ENCODE measurements at regions not wholly inside any gene's neighbourhood (a gene's known extent, or its start where the extent isn't known, plus 50 kb on each side); places are given as distances from the start of the nearest gene placed in this dataset.

- DNase-seq, result no peak
These were observed 108.1 kb downstream of the RBM43 start for GRCh38 chr2:151153601-151154000.

GRCh38 chr2:151150331-151151320 lies 111.0 kb downstream of the RBM43 start:
- DNase-seq, result no peak

- DNase-seq, result no peak
These were observed 123.2 kb downstream of the RBM43 start for GRCh38 chr2:151138507-151138906.

GRCh38 chr2:151137526-151137925 lies 124.1 kb downstream of the RBM43 start:
- DNase-seq, result no peak

- DNase-seq, result no peak
These were observed 141.7 kb downstream of the RBM43 start for GRCh38 chr2:151120011-151120410.

GRCh38 chr2:151119374-151119773 lies 142.3 kb downstream of the RBM43 start:
- no peak for DNase-seq

GRCh38 chr2:151118269-151118668 lies 143.4 kb downstream of the RBM43 start:
- DNase-seq, result no peak

GRCh38 chr2:151114874-151115273 lies 146.8 kb downstream of the RBM43 start:
- no peak for DNase-seq

- no peak for DNase-seq
These were observed 148.3 kb downstream of the RBM43 start for GRCh38 chr2:151113318-151113717.

GRCh38 chr2:151111599-151112278 lies 149.9 kb downstream of the RBM43 start:
- DNase-seq, result no peak

GRCh38 chr2:151106805-151107506 lies 154.7 kb downstream of the RBM43 start:
- no peak for DNase-seq

GRCh38 chr2:151103551-151103950 lies 158.1 kb downstream of the RBM43 start:
- no peak for DNase-seq

GRCh38 chr2:151102226-151102625 lies 159.4 kb downstream of the RBM43 start:
- DNase-seq, result no peak

- no peak for DNase-seq
These were observed 162.8 kb downstream of the RBM43 start for GRCh38 chr2:151098841-151099240.

GRCh38 chr2:151097895-151098294 lies 163.8 kb downstream of the RBM43 start:
- DNase-seq, result no peak

GRCh38 chr2:151097128-151097527 lies 164.5 kb downstream of the RBM43 start:
- DNase-seq, result no peak

- no peak for DNase-seq
These were observed 165.4 kb downstream of the RBM43 start for GRCh38 chr2:151096235-151096634.

GRCh38 chr2:151095463-151095862 lies 166.2 kb downstream of the RBM43 start:
- DNase-seq, result no peak

GRCh38 chr2:151091583-151091982 lies 170.1 kb downstream of the RBM43 start:
- no peak for DNase-seq

- DNase-seq, result no peak
These were observed 174.3 kb downstream of the RBM43 start for GRCh38 chr2:151087377-151087776.

GRCh38 chr2:151085181-151085611 lies 176.5 kb downstream of the RBM43 start:
- DNase-seq, result no peak

- no peak for DNase-seq
These were observed 177.5 kb downstream of the RBM43 start for GRCh38 chr2:151083856-151084795.

Data from RPMI8226 (cell line).